NCI-H524 (cell line): ENCODE measurements at regions not wholly inside any gene's neighbourhood (a gene's known extent, or its start where the extent isn't known, plus 50 kb on each side); places are given as distances from the start of the nearest gene placed in this dataset.

Experiments
- DNase-seq, 2 experiments: peaks; one replicate each; lab custom pipeline; 2025; lab: John Stamatoyannopoulos, UW

- DNase-seq = no peak
Observed at GRCh38 chr5:73395256-73395655, 53.3 kb downstream of the FOXD1 start.

GRCh38 chr5:73394610-73395009 is 54.0 kb downstream of the FOXD1 start:
- DNase-seq = no peak

DNA sequence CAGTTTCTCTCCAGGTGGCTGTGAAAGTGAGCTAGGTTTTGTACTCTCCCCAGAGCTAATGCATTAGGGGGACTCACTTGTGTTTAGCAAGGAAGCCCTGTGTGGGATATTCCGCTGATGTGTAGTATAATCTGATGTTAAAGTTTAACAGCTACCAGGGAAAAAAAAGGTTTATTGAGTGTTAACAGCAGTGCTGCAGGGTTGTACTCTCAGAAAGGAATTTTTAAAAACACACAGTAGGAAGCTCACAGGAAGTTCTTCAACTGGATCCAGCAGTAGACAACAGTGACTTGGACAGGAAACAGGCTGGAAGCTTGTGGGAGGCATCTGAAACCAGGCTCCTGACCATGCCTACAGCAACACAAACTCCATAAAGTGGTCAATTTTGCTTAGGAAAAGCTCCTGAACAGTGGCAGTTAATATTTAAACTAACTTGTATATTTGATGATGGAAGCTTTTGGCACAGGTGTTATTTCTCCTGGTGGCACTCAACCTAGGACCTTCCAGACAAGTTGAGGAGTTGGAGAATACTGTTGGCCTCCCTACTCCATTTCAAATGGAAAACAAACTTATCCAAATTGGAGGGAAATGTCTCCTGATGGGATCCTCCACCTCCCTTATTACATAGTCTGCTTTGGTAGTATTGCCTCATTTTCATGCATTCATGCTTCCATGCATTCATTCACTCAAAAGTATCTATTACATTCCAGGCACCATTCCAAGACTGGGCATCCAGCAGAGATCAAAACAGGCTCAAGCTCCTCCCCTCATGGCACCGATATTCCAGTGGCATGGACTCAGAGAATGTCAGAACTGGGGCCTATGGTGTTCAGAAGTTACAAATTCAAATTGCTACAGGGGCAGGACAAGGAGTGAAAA is 54.7 kb downstream of the FOXD1 start:
- peak in 1 of 2 experiments; percentile 10 for DNase-seq

- no peak for DNase-seq
Observed at GRCh38 chr5:73392775-73393174, 55.8 kb downstream of the FOXD1 start.

DNA sequence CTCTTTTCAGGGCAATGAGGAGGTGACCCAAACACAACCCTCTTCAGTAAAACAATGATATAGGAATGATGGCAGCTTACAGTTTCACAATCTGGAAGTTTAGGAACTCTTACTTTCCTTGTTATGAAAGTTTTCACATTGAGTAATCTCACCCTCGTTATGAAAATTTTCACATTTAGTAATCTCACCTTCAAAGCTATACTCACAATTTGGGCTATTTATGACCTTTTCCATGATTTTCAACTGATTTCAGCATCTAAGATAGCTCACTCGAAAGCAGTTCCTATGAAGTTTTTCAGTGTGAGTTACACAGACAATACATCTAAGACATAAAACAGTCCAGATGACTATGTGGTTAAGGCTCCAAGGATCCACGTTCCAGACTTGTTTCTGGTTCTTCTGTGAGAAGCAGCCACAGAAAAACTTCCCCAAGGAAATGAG is 57.1 kb downstream of the FOXD1 start:
- DNase-seq = no peak

GRCh38 chr5:73390972-73391371 is 57.6 kb downstream of the FOXD1 start:
- no peak for DNase-seq

- DNase-seq = no peak
Observed at GRCh38 chr5:73388740-73389139, 59.8 kb downstream of the FOXD1 start.

GRCh38 chr5:73388306-73388684 is 60.3 kb downstream of the FOXD1 start:
- DNase-seq = peak; percentile 95 to 98

- DNase-seq = no peak
Observed at GRCh38 chr5:73387601-73388305, 60.8 kb downstream of the FOXD1 start.

DNA sequence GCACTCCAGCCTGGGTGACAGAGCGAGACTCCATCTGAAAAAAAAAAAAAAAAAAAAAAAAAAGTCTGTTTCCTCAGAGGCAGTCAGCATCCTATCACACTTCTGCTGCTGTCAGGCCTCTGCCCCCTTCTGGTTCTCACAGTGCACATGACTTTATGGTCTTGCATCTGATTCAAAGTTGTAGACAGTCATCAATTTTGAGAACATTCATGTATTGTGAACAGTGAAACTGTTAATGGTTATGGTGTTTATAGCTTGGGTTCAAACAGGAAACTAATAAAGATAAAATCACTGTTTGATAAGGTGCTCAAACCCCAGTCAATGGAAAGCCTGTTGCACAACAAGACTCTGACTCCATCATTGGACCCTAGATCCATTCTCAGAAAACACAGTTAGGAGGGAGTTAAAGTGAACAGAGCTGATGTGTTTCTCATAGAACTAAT is 61.4 kb downstream of the FOXD1 start:
- peak in 1 of 2 experiments; percentile 12 for DNase-seq

GRCh38 chr5:73384861-73385260 is 63.7 kb downstream of the FOXD1 start:
- DNase-seq = no peak

GRCh38 chr5:73382401-73382740 is 66.2 kb downstream of the FOXD1 start:
- no peak for DNase-seq

DNA sequence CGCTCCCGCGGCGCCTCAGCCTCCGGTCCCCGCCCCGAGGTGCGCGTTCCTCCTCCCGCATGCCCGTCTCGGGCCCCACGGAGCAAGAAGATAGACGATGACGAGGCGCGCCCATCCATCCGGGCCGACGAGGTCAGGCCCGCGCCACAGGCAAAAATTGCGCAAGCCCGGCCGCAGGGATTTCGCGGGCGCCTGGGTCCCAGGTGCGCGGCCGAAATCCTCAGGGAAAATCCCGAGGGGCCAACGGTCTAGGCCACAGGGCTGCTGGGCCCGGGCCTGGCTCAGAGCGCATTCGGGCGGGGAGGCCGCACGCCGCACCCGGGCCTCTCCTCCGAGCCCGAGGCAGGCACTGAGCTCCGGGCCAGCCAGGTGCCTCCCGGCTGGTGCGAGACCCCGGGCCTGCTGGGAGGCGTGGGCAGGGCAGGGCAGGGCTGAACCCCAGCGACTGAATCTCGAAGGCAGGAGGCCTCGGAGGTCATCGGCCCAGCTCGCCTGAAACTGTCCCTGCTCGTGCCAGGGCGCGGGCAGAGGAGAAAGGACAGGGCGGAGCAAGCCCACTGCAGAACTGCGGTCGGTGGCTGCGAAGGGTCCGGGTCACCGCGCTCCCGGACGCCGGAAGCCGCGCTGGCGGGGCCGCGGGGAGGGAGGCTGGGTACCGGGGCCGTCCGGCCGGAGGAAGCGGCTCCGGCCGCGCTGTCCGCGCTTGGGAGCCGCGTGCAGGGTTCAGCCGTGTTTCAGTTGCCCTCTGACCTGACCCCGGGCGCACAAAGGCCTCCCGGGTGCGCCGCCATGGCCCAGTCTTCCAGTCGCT is 66.8 kb downstream of the FOXD1 start:
- DNase-seq = no peak

DNA sequence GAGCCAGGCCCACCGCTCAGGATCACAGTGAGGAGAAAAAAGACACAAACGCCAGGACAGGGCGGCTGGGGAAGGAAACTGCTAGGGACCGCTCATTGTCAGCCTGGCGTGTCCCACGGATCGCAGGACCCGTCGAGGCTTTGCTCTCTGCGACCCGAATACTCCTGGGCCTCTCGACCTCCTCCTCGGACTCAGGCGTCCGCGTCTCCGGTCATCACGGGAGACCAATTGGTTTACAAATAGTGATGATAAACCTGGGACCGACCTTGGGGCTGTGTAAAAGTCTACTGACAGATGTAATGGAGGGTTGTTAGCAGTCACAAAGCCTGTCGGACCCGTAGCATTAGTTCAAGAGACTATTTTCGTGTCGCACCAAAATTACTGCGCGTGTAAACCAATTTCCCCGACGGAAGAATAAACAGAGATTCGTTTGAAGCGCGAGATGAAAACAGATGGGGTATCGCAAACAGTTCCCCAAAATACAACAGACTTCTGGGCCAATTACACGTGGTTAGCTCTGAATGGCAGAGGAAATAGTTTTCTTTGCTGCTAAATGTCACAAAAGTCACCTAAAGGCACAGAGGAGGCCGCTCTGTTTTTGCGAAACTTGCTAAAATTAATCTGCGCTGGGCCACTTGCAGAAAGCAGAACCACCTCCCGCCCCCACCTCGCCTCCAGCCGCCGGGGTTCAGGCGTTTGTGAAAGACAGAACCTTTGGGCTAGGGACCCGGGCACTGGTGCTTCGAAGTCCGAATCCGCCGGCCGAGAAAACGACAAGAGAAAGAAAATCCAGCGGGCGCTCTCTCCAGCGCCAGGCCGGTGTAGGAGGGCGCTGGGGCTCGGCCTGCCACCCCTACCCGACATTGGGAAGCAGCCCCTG is 67.6 kb downstream of the FOXD1 start:
- DNase-seq = no peak

- DNase-seq = no peak
Observed at GRCh38 chr5:73380041-73380440, 68.5 kb downstream of the FOXD1 start.

DNA sequence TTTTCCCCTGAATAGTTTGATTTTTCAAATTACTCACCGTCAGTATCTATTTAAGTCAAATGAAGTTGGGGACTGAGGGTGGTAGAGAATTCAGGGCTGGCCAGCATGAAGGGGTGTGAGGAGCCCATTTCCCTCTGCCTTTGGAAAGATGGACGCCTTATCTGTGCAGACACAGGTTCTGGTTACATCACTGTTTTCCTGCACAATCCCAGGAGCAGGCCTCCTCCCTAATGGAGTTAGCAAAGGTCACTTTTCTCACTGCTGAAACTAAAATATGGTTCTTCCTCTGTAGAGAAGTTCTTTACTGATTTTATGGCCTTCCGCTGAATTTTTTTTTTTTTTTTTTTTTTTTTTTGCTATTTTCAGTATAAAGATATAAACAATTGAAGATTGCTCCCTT is 69.1 kb downstream of the FOXD1 start:
- no peak for DNase-seq

DNA sequence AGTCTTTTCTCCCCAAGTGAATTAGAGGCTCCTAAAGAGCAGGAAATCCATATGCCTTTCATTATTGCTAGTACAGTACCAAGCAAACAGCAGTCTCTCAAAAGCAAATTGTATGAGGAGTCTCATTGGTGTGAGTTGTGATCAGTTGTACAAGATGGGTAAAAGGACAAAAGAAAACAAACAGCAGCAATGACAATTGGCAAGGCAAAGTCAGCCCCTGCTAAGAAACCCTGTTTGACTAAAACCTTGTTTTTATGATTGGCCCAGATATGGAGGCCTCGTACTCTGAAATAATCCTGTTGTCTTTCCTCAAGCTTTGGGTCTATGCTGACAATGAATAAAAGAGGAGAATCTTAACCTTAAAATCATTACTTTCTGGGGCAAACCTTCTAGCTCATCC is 69.8 kb downstream of the FOXD1 start:
- no peak for DNase-seq

GRCh38 chr5:73378070-73378469 is 70.5 kb downstream of the FOXD1 start:
- peak in 1 of 2 experiments; percentile 25 for DNase-seq

DNA sequence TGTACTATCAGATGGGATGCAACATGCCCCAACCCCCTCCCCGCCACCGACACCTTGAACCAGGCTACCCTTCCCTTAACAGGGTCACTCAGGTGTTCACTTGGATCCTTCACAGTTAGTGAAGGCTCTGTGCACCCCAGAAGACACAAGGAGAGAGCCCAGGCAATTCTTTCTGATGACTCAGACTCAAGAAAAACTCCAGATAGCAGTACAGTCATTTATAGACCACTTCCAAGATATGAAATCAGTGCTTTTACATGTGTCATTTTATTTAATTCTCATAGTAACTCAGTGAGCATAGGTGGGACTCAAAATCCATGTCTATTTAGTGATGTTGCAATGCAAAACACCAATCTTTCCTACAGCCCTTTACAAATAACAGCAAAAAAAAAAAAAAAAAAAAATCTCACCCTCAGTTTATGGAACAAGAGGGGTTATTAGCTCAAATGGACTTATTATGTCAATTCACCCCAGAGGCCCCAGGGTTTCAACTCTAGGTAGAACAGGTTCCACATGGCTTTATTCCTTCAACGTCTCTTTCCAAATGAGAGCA is 71.9 kb downstream of the FOXD1 start:
- DNase-seq = no peak

GRCh38 chr5:73375949-73376348 is 72.6 kb downstream of the FOXD1 start:
- no peak for DNase-seq

DNA sequence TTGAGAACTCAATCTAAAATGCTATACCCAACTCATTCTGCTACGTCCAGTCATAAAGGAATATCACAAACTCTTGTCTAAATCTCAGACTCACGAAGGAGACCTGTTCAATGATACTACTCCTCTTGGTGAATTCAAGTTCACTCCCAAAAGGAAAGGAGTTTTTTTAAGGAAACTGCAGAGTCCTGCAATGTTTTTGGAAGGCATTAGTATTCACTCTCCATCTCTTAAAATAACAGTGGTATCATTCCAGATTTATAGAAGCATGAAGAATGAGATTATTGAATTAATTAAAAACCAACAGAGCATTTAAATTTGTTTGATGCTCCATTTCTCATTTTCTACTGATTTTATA is 73.4 kb downstream of the FOXD1 start:
- DNase-seq = no peak
